DOHH2 (cell line): ENCODE measurements at regions not wholly inside any gene's neighbourhood (a gene's known extent, or its start where the extent isn't known, plus 50 kb on each side); places are given as distances from the start of the nearest gene placed in this dataset.

Experiments
- H3F3A ChIP-seq: fragments of 200-600 bp; sonication (generic), shearing (Covaris generic); 2 replicates; pipeline ENCODE4 v1.6.0; 2016; ENCODE audit warnings: antibody characterized with exemption, mild to moderate bottlenecking; ENCODE audit not compliant: control insufficient read depth, insufficient read depth
- H3K27ac ChIP-seq: fragments of 200-600 bp; sonication (generic); 2 replicates; pipeline ENCODE4 v1.5.1; 2014; ENCODE audit warnings: low read depth, mild to moderate bottlenecking, low read length, moderate library complexity
- H3K27me3 ChIP-seq: fragments of 200-600 bp; sonication (generic); 2 replicates; pipeline ENCODE4 v1.6.1; 2014; ENCODE audit warnings: mild to moderate bottlenecking, low read length, mixed read lengths; ENCODE audit not compliant: control insufficient read depth
- H3K36me3 ChIP-seq: fragments of 200-600 bp; sonication (generic); 2 replicates; pipeline ENCODE4 v1.6.1; 2014; ENCODE audit warnings: mild to moderate bottlenecking, low read length, moderate library complexity, mixed read lengths; ENCODE audit not compliant: control insufficient read depth
- H3K4me1 ChIP-seq: fragments of 200-600 bp; sonication (generic); 2 replicates; pipeline ENCODE4 v1.6.1; 2014; ENCODE audit warnings: mild to moderate bottlenecking, low read length, mixed read lengths; ENCODE audit not compliant: control insufficient read depth
- H3K4me2 ChIP-seq: fragments of 200-600 bp; sonication (generic); 2 replicates; pipeline ENCODE4 v1.6.0; 2014; ENCODE audit warnings: mild to moderate bottlenecking, low read length, moderate library complexity
- H3K4me3 ChIP-seq: fragments of 200-600 bp; sonication (generic); 2 replicates; pipeline ENCODE4 v1.5.1; 2014; ENCODE audit warnings: mild to moderate bottlenecking, low read length, mixed read lengths
- H3K79me2 ChIP-seq: fragments of 200-600 bp; sonication (generic); 2 replicates; pipeline ENCODE4 v1.6.1; 2014; ENCODE audit warnings: mild to moderate bottlenecking, low read length, mixed read lengths; ENCODE audit not compliant: control insufficient read depth
- H3K9me2 ChIP-seq: fragments of 200-600 bp; sonication (generic); replicated peaks from 2 replicates; pipeline ENCODE4 v1.6.1; 2014; ENCODE audit warnings: mild to moderate bottlenecking, low read length, mixed read lengths; ENCODE audit not compliant: control insufficient read depth
- H3K9me3 ChIP-seq: fragments of 200-600 bp; sonication (generic); 2 replicates; pipeline ENCODE4 v1.6.1; 2014; ENCODE audit warnings: antibody characterized with exemption, low read length, mixed read lengths; ENCODE audit not compliant: control insufficient read depth, insufficient read depth
- H4K20me1 ChIP-seq: fragments of 200-600 bp; sonication (generic); 2 replicates; pipeline ENCODE4 v1.6.0; 2014; ENCODE audit warnings: low read depth, mild to moderate bottlenecking, antibody characterized with exemption, low read length, moderate library complexity; ENCODE audit not compliant: control insufficient read depth, insufficient read depth
- CTCF ChIP-seq: fragments of 200-600 bp; sonication (generic); IDR thresholded peaks from one replicate; pipeline ENCODE4 v1.5.1; 2014; ENCODE audit warnings: antibody characterized with exemption, mild to moderate bottlenecking, low read depth, low read length; ENCODE audit not compliant: poor library complexity, severe bottlenecking
- EZH2phosphoT487 ChIP-seq: fragments of 200-600 bp; sonication (generic); IDR thresholded peaks from 2 replicates; pipeline ENCODE4 v1.6.1; 2017; ENCODE audit warnings: borderline replicate concordance, mild to moderate bottlenecking, antibody characterized with exemption, low read length, moderate library complexity, mixed read lengths

GRCh38 chr10:37479469-37479868 lies 354.1 kb downstream of the ANKRD30A start:
- TF ChIP-seq CTCF, result no peak
- TF ChIP-seq EZH2phosphoT487, result no peak
- Histone ChIP-seq H3K79me2 (no peaks in the 10 kb centered on the region), H3K27me3 (no peaks in the 10 kb centered on the region), H3K36me3 (no peaks in the 10 kb centered on the region), H4K20me1 (no peaks in the 10 kb centered on the region), H3K4me2 (no peak overlapping the region), H3K4me3 (no peak overlapping the region), H3K9me3 (no peaks in the 10 kb centered on the region), H3K4me1 (no peaks in the 10 kb centered on the region), H3K9me2 (no peaks in the 10 kb centered on the region), H3F3A (no peaks in the 10 kb centered on the region), H3K27ac (no peak overlapping the region)

- Histone ChIP-seq H3K27me3 (no peaks in the 10 kb centered on the region), H3F3A (no peaks in the 10 kb centered on the region), H3K36me3 (no peaks in the 10 kb centered on the region), H3K9me3 (no peaks in the 10 kb centered on the region), H4K20me1 (no peaks in the 10 kb centered on the region), H3K4me3 (no peak overlapping the region), H3K27ac (no peak overlapping the region), H3K9me2 (no peaks in the 10 kb centered on the region), H3K79me2 (no peaks in the 10 kb centered on the region), H3K4me2 (no peak overlapping the region), H3K4me1 (no peaks in the 10 kb centered on the region)
- no peak for TF ChIP-seq CTCF
- no peak for TF ChIP-seq EZH2phosphoT487
Measured at GRCh38 chr10:37478381-37478780, 353.0 kb downstream of the ANKRD30A start.

DNA sequence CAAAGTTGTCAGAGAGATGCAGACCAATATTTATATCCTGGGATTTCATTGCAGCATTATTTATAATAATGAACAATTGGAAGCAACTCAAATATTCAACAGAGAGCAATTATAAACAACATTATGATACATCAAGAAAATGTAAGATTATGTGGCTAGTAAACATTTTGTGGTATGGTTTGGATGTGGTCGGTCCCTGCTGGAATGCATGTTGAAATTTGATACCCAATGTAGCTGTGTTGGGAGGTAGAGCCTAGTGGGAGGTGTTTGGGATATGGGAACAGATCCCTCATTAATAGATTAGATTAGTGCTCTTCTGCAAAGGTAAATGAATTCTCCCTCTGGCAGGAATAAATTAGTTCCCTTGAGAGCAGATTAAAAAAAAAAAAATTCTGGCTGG lies 350.9 kb downstream of the ANKRD30A start:
- no peaks in the 10 kb centered on the region for H3F3A ChIP-seq
- no peaks in the 10 kb centered on the region for H3K27me3 ChIP-seq
- no peaks in the 10 kb centered on the region for H4K20me1 ChIP-seq
- H3K4me3 ChIP-seq, result no peak overlapping the region
- H3K27ac ChIP-seq, result no peak overlapping the region
- no peaks in the 10 kb centered on the region for H3K36me3 ChIP-seq
- no peaks in the 10 kb centered on the region for H3K9me3 ChIP-seq
- H3K4me1 ChIP-seq, result no peaks in the 10 kb centered on the region
- no peak overlapping the region for H3K4me2 ChIP-seq
- H3K79me2 ChIP-seq, result no peaks in the 10 kb centered on the region
- H3K9me2 ChIP-seq, result no peaks in the 10 kb centered on the region
- TF ChIP-seq CTCF (no peak), EZH2phosphoT487 (no peak)

DNA sequence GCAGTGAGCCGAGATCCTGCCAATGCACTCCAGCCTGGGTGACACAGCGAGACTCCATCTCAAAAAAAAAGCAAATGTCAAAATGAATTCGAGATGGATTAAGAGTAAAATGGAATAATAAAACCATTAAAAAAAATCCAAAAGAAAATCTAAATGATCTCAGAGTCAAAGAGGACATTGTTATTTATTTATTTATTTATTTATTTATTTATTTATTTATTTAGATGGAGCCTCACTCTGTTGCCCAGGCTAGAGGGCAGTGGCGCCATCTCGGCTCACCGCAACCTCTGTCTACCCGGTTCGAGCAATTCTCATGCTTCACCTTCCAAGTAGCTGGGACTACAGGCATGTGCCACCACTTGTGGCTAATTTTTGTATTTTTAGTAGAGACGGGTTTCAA lies 349.2 kb downstream of the ANKRD30A start:
- Histone ChIP-seq H3F3A (no peaks in the 10 kb centered on the region), H3K4me3 (no peak overlapping the region), H3K9me2 (no peaks in the 10 kb centered on the region), H4K20me1 (no peaks in the 10 kb centered on the region), H3K79me2 (no peaks in the 10 kb centered on the region), H3K36me3 (no peaks in the 10 kb centered on the region), H3K27ac (no peak overlapping the region), H3K9me3 (no peaks in the 10 kb centered on the region), H3K4me1 (no peaks in the 10 kb centered on the region), H3K27me3 (no peaks in the 10 kb centered on the region), H3K4me2 (no peak overlapping the region)
- TF ChIP-seq EZH2phosphoT487 (no peak), CTCF (no peak)
